Activated naive CD4-positive, alpha-beta T cell (primary cell): ENCODE measurements at regions not wholly inside any gene's neighbourhood (a gene's known extent, or its start where the extent isn't known, plus 50 kb on each side); places are given as distances from the start of the nearest gene placed in this dataset.
"Not testable (repeated sequence)": the region's sequence is repeated elsewhere in the genome, so short reads cannot be mapped to it uniquely, and the experiment has no call there.

Experiments used
- DNase-seq, 4 experiments: peaks; one replicate each; lab custom pipeline; 2025; lab: John Stamatoyannopoulos, UW

GRCh38 chr6:130494729-130495128 is 128.9 kb downstream of the TMEM200A start:
- DNase-seq: no peak

GRCh38 chr6:130500693-130501092 is 134.9 kb downstream of the TMEM200A start:
- DNase-seq: no peak

DNA sequence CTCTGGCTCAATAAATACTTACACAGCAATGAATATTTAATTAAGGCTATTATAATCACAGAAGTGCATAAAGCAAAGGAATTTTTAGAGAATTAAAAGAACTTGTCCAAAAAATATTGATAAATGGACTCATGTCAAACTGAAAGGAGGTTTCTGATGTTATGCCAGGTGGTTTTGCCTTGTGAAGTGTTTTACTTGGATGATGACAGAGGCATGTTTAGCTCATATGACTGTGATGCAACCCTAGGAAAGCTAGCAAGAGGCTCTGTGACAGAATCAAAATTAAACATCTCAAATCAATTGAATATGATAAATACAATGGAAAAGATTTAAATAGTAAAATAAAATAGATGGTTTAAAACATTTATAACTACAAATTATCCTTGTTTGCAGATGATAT is 137.3 kb downstream of the TMEM200A start:
- DNase-seq: no peak

GRCh38 chr6:130505808-130506598 is 140.2 kb downstream of the TMEM200A start:
- no peak for DNase-seq

GRCh38 chr6:130507005-130507665 is 141.3 kb downstream of the TMEM200A start:
- not testable (repeated sequence) for DNase-seq

DNA sequence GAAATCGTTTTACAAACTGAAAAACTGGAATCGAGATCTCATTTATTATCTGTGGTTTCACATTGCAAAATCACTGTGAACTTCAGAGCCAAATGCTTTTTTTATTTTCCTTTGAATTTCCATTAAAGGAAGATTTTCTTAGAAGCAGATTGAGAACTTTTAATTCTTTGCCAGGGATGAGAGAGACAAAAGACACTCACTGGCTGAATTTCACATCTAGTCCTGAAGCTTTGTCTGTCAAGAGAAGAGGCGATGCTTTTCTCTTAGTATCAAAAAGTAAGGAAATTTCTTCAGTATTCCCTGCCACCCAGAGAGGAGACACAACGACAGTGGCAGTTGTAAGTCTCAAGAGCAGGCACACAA is 141.8 kb downstream of the TMEM200A start:
- DNase-seq: no peak

DNA sequence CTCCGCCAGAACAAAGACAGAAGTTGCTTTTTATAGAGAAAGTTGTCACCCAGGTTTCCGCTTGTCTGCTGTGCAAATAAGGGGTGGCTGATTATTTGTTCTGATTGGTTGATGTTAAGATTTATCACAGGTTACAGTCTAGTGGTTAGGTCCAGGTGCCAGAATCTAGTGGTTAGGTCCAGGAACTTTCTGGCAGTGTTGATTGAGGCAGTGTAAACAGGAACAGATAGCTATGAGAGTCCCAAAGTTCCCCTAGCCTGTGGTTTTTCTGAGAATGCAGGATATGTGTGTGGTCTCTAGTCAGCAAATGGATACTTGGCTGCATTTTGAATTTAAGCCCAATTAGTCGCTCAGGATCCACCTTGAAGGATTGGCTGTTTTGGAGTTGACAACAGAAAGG is 148.0 kb downstream of the TMEM200A start:
- DNase-seq: no peak

GRCh38 chr6:130514712-130515111 is 148.9 kb downstream of the TMEM200A start:
- DNase-seq: no peak

GRCh38 chr6:130515306-130515705 is 149.5 kb downstream of the TMEM200A start:
- no peak for DNase-seq

DNA sequence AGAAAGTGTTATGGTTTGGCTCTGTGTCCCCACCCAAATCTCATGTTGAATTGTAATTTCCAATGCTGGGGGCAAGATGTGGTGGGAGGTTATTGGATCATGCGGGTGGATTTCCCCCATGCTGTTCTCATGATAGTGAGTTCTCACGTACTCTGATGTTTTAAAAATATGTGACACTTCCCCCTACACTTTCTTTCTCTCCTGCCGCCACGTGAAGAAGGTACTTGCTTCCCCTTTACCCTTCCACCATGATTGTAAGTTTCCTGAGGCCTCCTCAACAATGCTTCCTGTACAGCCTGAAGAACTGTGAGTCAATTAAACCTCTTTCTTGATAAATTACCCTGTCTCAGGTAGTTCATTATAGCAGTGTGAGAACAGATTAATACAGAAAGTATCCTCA is 150.8 kb downstream of the TMEM200A start:
- DNase-seq: no peak

DNA sequence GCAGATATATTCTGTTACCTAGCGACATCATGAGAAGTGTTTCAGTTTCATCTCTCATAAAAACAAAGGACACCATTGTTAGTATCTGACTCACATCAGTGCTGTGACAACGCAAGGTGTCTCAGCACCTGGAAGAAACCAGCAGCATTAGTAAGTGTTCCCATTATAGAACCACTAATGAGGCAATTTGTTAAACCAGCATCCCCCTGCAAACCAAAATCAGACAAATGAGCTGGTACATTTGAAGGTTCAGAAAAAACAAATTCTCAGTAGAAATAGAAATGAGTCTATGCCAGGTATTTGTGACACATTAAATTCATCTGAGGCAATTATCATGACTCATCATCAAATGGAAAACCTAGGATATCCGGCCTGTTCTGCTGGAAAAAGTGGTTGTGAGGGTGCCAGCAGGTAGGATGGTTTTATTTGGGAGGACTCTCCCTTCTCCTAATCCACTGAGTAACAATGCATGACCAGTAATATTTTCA is 151.7 kb downstream of the TMEM200A start:
- DNase-seq: no peak

DNA sequence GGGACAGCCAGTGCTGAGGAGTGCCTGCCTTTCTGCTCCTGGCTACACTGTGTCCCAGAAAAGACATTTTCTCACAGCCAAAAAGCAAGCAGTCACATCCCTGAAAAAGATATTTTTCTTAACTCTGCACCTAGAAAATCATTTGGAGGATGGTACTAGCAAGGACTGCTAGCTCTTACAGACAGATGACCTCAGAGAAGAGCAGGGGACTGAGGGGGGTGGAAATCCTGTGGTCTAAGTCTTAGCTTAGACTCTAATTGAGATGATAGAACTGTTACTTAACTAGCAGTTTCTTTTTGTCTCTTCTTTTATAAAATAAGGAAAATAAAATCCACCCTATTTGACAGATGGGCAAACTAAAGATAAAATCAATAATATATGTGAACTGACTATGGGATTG is 152.8 kb downstream of the TMEM200A start:
- no peak for DNase-seq

GRCh38 chr6:130520221-130520620 is 154.4 kb downstream of the TMEM200A start:
- DNase-seq: no peak

DNA sequence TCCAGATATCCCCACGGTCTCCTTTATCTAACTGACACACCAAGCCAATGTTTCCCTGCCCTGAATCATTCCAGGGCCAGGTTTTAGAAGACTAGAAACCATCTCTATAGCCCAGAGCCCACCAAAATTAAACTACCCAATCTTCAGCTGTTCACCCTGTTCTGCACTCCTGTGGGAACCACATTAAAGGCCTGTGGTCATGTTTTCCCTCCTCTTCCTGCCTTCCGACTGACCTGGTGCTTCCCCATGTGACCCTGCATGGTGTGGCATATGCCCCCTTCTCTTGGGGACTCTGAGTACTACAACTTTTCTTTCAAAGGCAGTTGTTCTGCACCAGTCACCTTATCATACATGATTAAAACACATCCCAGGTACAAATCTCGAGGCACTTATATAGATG is 155.0 kb downstream of the TMEM200A start:
- DNase-seq: no peak

DNA sequence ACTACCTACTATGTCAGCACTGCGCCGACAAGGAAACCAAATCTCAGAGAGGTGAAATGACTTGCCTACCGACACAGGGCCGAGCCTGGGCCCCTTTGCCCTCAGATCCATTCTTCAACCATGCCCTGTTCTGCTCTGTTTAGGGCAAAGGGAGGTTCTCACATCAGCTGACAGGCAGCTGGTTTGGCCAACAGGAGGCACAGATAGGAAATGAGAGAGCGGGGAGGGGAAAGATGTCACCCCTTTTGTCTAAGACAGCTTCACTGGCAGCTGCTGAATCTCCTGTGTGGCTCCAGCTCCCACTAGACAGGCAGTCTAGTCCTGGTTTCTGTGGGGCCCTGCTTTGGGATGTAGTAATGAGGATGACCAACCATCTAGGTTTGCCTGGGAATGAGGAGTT is 158.7 kb downstream of the TMEM200A start:
- DNase-seq: no peak

- DNase-seq: no peak
These were observed 159.6 kb downstream of the TMEM200A start for GRCh38 chr6:130525408-130525807.

DNA sequence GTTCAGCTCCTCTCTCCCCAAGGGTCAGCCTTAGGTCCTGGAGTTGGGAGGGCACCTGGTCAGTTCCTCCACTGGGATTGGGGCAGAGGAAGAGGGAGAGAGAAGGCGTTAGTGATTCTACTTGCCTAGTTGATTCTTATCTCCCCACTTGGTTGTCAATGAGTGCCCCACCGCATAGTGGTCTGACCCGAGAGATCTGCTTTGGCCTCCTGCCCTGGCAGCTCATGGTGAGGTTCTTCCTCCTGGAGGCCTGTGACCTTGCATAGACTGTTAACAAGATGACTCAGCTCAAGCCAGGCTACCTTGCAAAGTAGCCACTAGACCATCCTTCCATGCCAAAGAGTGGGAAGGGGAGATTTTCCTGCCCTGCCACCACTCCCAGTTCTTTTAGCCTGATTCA is 160.6 kb downstream of the TMEM200A start:
- no peak for DNase-seq

- no peak for DNase-seq
These were observed 161.4 kb downstream of the TMEM200A start for GRCh38 chr6:130527173-130527572.

DNA sequence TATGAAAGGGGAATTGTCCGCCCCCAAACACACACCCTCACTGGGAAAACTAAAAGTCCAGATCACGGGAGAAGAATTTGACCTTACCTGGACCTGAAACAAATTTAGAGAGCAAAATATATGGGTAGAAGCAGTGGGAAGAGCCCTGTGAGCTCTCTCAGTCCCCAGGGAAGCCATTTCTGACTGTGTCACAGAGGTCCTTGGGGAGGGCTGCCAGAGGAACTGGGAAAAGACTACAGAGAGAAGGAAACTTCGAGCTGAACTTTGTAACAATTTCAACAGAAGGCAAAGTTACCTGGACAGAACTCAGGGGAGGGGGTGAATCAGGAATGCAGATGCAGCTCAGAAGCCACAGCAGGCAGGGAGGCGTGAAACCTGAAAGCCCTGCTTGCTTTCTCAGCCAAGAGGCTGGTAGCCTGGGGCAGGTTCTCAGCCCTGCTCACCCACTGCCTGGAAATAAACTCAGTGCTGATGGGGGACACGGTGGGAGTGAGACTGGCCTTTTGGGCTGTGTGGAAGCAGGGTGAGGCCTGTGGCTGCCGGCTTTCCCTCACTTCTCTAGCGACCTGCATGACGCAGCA is 163.8 kb downstream of the TMEM200A start:
- no peak for DNase-seq

- no peak for DNase-seq
These were observed 168.8 kb downstream of the TMEM200A start for GRCh38 chr6:130534627-130535026.

GRCh38 chr6:130535242-130535641 is 169.4 kb downstream of the TMEM200A start:
- no peak for DNase-seq

DNA sequence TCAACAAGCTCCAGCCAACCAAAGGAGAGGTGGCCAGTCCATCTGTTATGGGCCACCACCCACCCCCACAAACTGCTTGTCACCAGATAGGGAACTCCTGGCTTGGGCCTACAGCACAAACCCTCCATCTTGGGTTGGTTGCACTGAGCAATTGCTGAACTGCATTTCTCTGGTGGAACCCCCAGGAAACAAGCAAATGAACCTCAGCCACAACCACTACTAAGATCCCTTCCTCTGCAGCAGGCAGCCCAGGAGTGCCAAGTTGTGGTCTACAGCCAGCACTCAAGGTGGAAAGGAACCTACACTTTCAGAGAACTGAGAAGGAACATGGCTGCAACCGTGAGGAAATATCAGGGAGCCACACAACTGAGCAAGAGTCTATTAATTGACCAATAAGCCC is 171.6 kb downstream of the TMEM200A start:
- DNase-seq: no peak

- no peak for DNase-seq
These were observed 181.9 kb downstream of the TMEM200A start for GRCh38 chr6:130547723-130548122.
